Loucy (cell line): ENCODE measurements at regions not wholly inside any gene's neighbourhood (a gene's known extent, or its start where the extent isn't known, plus 50 kb on each side); places are given as distances from the start of the nearest gene placed in this dataset.

Source experiments
- H2AFZ ChIP-seq: fragments of 200-600 bp; sonication (generic); 2 replicates; pipeline ENCODE4 v1.6.0; 2016; ENCODE audit warnings: antibody characterized with exemption, mild to moderate bottlenecking, low read length, moderate library complexity
- H3F3A ChIP-seq: fragments of 200-600 bp; 2 replicates; pipeline ENCODE4 v1.6.0; 2016; ENCODE audit warnings: antibody characterized with exemption, low read depth, mild to moderate bottlenecking
- H3K27me3 ChIP-seq: fragments of 200-600 bp; sonication (generic); 2 replicates; pipeline ENCODE4 v1.6.1; 2014; ENCODE audit warnings: low read length, mild to moderate bottlenecking; ENCODE audit not compliant: insufficient read depth, poor library complexity, severe bottlenecking
- H3K36me3 ChIP-seq: fragments of 200-600 bp; sonication (generic); 2 replicates; pipeline ENCODE4 v1.6.1; 2016; ENCODE audit warnings: low read length; ENCODE audit not compliant: insufficient read depth
- H3K4me1 ChIP-seq: fragments of 200-600 bp; sonication (generic); 2 replicates; pipeline ENCODE4 v1.5.1; 2014; ENCODE audit warnings: low read length, mild to moderate bottlenecking; ENCODE audit not compliant: insufficient read depth, poor library complexity, severe bottlenecking
- H3K4me2 ChIP-seq: fragments of 200-600 bp; sonication (generic); 2 replicates; pipeline ENCODE4 v1.6.0; 2014; ENCODE audit warnings: antibody characterized with exemption, low read length, low read depth, mild to moderate bottlenecking; ENCODE audit not compliant: poor library complexity, severe bottlenecking
- H3K4me3 ChIP-seq: fragments of 200-600 bp; sonication (generic); 2 replicates; pipeline ENCODE4 v1.5.1; 2014; ENCODE audit warnings: low read length, mild to moderate bottlenecking, mixed read lengths; ENCODE audit not compliant: poor library complexity, severe bottlenecking
- H3K79me2 ChIP-seq: fragments of 200-600 bp; sonication (generic); 2 replicates; pipeline ENCODE4 v1.6.1; 2014; ENCODE audit warnings: low read length; ENCODE audit not compliant: insufficient read depth
- H3K9ac ChIP-seq: fragments of 200-600 bp; sonication (generic); 2 replicates; pipeline ENCODE4 v1.6.0; 2014; ENCODE audit warnings: mild to moderate bottlenecking, low read depth, low read length, moderate library complexity; ENCODE audit not compliant: poor library complexity, severe bottlenecking
- H3K9me2 ChIP-seq: fragments of 200-600 bp; sonication (generic); replicated peaks from 2 replicates; pipeline ENCODE4 v1.6.1; 2016; ENCODE audit warnings: low read depth, low read length, mixed read lengths
- H3K9me3 ChIP-seq: fragments of 200-600 bp; sonication (generic); 2 replicates; pipeline ENCODE4 v1.6.1; 2014; ENCODE audit warnings: mild to moderate bottlenecking, antibody characterized with exemption, low read length, low read depth; ENCODE audit not compliant: insufficient read depth
- H4K20me1 ChIP-seq: fragments of 200-600 bp; sonication (generic); 2 replicates; pipeline ENCODE4 v1.6.0; 2014; ENCODE audit warnings: antibody characterized with exemption, low read length, mild to moderate bottlenecking; ENCODE audit not compliant: insufficient read depth, poor library complexity, severe bottlenecking
- EZH2phosphoT487 ChIP-seq: fragments of 200-600 bp; IDR thresholded peaks from 2 replicates; pipeline ENCODE4 v1.6.1; 2018; ENCODE audit warnings: antibody characterized with exemption, mild to moderate bottlenecking, moderate library complexity, borderline replicate concordance
- TF ChIP-seq, protein P1 (sequence below): fragments of 200-600 bp; sonication (generic); conservative IDR thresholded peaks from 2 replicates; pipeline ENCODE4 v1.5.1; 2014; ENCODE audit warnings: mild to moderate bottlenecking, antibody characterized with exemption, low read length

DNA sequence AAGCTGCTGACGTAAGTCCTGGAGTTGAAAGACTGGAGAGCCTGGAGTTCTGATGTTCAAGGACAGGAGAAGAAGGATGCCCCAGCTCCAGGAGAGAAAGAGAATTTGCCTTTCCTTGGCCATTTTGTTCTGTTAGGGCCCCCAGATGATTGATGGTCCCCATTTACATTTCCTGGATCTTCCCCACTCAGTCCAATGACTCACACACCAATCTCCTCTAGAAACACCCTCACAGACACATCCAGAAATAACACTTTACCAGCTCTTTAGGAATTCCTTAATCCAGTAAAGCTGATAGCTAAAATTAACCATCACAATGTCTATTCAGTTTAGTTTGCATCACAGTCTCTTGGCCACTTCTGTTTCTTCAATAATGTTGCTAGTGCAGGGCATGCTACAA is 260.2 kb upstream of the IRAK1BP1 start:
- Histone ChIP-seq H3K9me2 (no peaks in the 10 kb centered on the region), H3F3A (no peaks in the 10 kb centered on the region), H2AFZ (no peak overlapping the region), H4K20me1 (no peaks in the 10 kb centered on the region), H3K79me2 (no peaks in the 10 kb centered on the region), H3K4me2 (no peak overlapping the region), H3K4me3 (no peak overlapping the region), H3K36me3 (no peaks in the 10 kb centered on the region), H3K9ac (no peak overlapping the region), H3K9me3 (no peaks in the 10 kb centered on the region), H3K27me3 (no peaks in the 10 kb centered on the region), H3K4me1 (no peaks in the 10 kb centered on the region)
- TF ChIP-seq EZH2phosphoT487: no peak
- TF ChIP-seq, protein P1, sequence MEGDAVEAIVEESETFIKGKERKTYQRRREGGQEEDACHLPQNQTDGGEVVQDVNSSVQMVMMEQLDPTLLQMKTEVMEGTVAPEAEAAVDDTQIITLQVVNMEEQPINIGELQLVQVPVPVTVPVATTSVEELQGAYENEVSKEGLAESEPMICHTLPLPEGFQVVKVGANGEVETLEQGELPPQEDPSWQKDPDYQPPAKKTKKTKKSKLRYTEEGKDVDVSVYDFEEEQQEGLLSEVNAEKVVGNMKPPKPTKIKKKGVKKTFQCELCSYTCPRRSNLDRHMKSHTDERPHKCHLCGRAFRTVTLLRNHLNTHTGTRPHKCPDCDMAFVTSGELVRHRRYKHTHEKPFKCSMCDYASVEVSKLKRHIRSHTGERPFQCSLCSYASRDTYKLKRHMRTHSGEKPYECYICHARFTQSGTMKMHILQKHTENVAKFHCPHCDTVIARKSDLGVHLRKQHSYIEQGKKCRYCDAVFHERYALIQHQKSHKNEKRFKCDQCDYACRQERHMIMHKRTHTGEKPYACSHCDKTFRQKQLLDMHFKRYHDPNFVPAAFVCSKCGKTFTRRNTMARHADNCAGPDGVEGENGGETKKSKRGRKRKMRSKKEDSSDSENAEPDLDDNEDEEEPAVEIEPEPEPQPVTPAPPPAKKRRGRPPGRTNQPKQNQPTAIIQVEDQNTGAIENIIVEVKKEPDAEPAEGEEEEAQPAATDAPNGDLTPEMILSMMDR: no peak

DNA sequence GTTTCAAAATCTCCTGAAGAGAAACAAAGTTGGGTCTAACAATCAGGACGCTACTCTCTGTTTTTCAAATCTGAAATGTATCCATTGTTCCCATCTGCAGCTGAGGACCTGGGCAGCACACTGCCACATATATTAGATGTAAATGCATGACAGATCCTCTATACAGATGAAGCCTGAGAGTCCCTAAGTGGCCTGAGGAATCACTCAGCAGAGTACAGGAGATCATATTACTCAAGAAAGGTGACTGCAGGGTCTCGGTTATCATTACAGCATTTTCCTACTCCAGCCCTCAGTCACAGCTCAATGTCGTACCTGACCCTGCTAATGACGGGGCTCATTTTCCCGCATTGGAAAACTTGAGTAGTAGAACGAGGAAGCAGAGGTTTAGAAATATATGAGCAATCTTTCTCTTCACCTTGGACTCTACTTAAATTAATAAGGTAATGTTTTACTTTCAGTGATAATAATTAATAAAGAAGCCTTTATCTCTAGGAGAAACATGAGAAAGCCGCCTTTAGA is 256.2 kb upstream of the IRAK1BP1 start:
- Histone ChIP-seq H3K4me2 (no peak overlapping the region), H4K20me1 (no peaks in the 10 kb centered on the region), H3K9me2 (no peaks in the 10 kb centered on the region), H3K4me3 (no peak overlapping the region), H3K79me2 (no peaks in the 10 kb centered on the region), H3K36me3 (no peaks in the 10 kb centered on the region), H3K9ac (no peak overlapping the region), H3K4me1 (no peaks in the 10 kb centered on the region), H3K27me3 (no peaks in the 10 kb centered on the region), H3K9me3 (no peaks in the 10 kb centered on the region), H2AFZ (no peak overlapping the region), H3F3A (no peaks in the 10 kb centered on the region)
- TF ChIP-seq EZH2phosphoT487: no peak
- TF ChIP-seq, protein P1: no peak

DNA sequence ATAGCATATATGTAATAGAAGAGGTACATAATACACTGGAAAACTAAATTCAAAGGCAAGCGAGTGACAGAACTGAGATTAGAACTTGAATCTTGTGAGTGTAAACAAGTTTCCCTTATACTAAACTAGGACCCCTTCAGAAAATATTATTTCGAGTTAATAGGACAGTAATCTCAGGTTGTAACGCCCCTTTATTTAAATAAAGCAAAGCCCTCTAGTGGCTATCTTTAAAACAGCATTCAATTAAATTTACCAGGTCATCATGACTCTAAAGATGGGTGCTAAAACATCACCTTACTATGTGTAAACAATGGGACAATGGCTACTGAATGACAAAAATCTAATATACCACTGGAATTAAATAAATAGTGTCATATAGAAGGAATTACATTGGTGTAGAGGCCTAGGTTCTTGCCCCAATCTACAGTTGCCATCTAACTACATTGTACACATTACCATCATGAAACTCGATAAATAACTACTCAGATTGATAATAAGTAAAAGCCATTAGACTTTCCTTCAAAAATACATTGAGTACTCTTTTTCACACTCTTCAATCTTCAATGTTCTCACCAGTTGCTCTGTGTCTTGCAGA is 255.4 kb upstream of the IRAK1BP1 start:
- Histone ChIP-seq H3K4me2 (no peak overlapping the region), H2AFZ (no peak overlapping the region), H3K9me3 (no peaks in the 10 kb centered on the region), H3K27me3 (no peaks in the 10 kb centered on the region), H3K4me1 (no peaks in the 10 kb centered on the region), H3K79me2 (no peaks in the 10 kb centered on the region), H3K4me3 (no peak overlapping the region), H3K9ac (no peak overlapping the region), H3K36me3 (no peaks in the 10 kb centered on the region), H3F3A (no peaks in the 10 kb centered on the region), H3K9me2 (no peaks in the 10 kb centered on the region), H4K20me1 (no peaks in the 10 kb centered on the region)
- TF ChIP-seq, protein P1: peak; percentile 71
- no peak for TF ChIP-seq EZH2phosphoT487
